Gastroesophageal sphincter (tissue), 3 donors: ENCODE measurements at regions not wholly inside any gene's neighbourhood (a gene's known extent, or its start where the extent isn't known, plus 50 kb on each side); places are given as distances from the start of the nearest gene placed in this dataset.

Experiments
- CTCF ChIP-seq, 4 experiments: fragments of 200-600 bp in 2 of 4; fragments of 450-650 bp in 2 of 4; sonication (generic) in 1 of 4; IDR thresholded peaks; one replicate each; pipeline ENCODE4 v1.5.1; 2017 to 2019; ENCODE audit warnings: antibody characterized with exemption in 4 of 4, mild to moderate bottlenecking in 2 of 4, moderate library complexity in 2 of 4
- EP300 ChIP-seq: sonication (generic); formaldehyde crosslinking; IDR thresholded peaks from one replicate; pipeline ENCODE4 v1.6.1; 2017; ENCODE audit warnings: antibody characterized with exemption, mild to moderate bottlenecking

- TF ChIP-seq EP300 (no peak), CTCF (IDR thresholded peaks at IDR 0.05) (no peak)
These were observed 58.4 kb upstream of the ZC3H12C start for GRCh38 chr11:110034806-110035205.
